Astrocyte (in vitro differentiated cells and primary cell): ENCODE measurements at regions not wholly inside any gene's neighbourhood (a gene's known extent, or its start where the extent isn't known, plus 50 kb on each side); places are given as distances from the start of the nearest gene placed in this dataset.

ENCODE experiments used
- EZH2 ChIP-seq: IDR thresholded peaks from 2 replicates; pipeline ENCODE4 v1.6.1; 2012; ENCODE audit warnings: mild to moderate bottlenecking, low read length, inconsistent platforms; ENCODE audit not compliant: insufficient read depth
- TF ChIP-seq, protein P1 (sequence below): IDR thresholded peaks from 2 replicates; pipeline ENCODE4 v1.5.1; 2011; ENCODE audit warnings: low read depth, mild to moderate bottlenecking, inconsistent platforms, low read length, moderate library complexity; ENCODE audit not compliant: insufficient read depth

DNA sequence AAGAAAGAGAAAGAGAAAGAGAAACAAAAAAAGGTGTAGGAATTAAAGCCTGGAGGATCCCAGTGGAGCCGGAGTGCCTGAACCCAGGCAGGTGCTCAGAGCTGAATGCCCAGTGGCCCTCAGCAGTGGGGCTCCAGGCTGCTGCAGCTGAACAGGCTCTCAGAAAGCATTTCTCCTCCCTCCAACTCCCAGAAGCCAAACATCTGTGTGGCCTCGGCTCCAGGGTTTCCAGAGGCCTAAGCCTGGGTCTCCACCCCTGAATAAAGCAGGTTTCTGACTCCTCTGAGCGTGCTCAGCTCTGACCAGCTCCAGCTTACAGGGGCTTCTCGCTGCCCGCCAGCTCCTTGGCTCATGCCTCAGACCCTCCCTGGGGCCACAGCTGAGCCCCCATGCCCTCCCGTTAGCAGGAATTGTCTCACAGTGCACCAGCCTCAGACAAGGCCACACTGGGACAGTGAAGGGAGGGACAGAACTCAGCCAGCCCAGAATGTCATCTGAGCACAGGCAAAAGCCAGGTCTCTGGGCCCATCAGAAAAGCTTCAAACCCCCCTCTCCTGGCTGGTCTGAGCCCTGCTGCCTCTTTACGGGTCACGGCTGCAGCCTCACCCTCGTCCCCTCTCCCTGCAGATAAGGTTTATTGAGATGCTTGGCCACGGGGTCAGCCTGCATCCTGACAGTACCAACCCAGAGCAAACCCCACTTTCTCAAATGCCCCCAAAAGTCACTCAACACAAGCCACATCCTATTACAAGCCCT, 114.4 kb upstream of the PPP1R26 start:
- TF ChIP-seq, protein P1, sequence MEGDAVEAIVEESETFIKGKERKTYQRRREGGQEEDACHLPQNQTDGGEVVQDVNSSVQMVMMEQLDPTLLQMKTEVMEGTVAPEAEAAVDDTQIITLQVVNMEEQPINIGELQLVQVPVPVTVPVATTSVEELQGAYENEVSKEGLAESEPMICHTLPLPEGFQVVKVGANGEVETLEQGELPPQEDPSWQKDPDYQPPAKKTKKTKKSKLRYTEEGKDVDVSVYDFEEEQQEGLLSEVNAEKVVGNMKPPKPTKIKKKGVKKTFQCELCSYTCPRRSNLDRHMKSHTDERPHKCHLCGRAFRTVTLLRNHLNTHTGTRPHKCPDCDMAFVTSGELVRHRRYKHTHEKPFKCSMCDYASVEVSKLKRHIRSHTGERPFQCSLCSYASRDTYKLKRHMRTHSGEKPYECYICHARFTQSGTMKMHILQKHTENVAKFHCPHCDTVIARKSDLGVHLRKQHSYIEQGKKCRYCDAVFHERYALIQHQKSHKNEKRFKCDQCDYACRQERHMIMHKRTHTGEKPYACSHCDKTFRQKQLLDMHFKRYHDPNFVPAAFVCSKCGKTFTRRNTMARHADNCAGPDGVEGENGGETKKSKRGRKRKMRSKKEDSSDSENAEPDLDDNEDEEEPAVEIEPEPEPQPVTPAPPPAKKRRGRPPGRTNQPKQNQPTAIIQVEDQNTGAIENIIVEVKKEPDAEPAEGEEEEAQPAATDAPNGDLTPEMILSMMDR = no peak
- no peak for TF ChIP-seq EZH2
